PFSK-1 (cell line): ENCODE measurements at regions not wholly inside any gene's neighbourhood (a gene's known extent, or its start where the extent isn't known, plus 50 kb on each side); places are given as distances from the start of the nearest gene placed in this dataset.

Experiments
- POLR2AphosphoS5 ChIP-seq: IDR thresholded peaks from 2 replicates; pipeline ENCODE4 v1.6.1; 2012; ENCODE audit warnings: low read depth, mild to moderate bottlenecking, control low read depth, low read length, moderate library complexity
- SIN3A ChIP-seq: IDR thresholded peaks from 2 replicates; pipeline ENCODE4 v1.6.1; 2012; ENCODE audit warnings: mild to moderate bottlenecking, low read length, moderate library complexity, borderline replicate concordance; ENCODE audit not compliant: insufficient read depth
- TAF1 ChIP-seq: IDR thresholded peaks from 2 replicates; pipeline ENCODE4 v1.6.1; 2012; ENCODE audit warnings: low read length, control low read depth, borderline replicate concordance; ENCODE audit not compliant: insufficient read depth
- TF ChIP-seq, protein P1 (sequence below), 2 experiments: IDR thresholded peaks; 2 replicates each; pipeline versions ENCODE4 v1.6.1 to v1.8.0; 2011 to 2012; ENCODE audit warnings: low read depth in 2 of 2, low read length in 2 of 2, control low read depth in 1 of 2, inconsistent platforms in 1 of 2, mild to moderate bottlenecking in 1 of 2, moderate library complexity in 1 of 2; ENCODE audit not compliant: insufficient read depth in 1 of 2

DNA sequence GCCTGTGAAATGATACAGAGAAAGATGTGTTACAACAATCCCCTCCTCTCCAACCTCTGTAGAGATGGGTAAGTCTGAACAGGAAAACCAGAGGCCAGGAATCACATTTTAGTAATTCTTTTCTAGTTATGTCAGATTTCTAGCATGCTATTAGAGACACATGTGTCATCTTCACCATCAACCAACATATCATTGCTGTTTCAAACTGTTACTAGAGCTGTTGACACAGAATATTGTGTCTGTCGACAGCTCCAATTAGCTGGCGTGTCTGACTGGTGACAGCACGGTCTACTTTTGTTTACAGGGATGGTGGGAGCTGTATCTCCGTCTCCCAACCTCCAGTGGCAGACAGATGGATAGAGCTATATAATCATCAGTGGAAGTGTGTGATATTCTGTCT lies 393.2 kb downstream of the SOX2 start:
- TF ChIP-seq TAF1, result no peak
- TF ChIP-seq POLR2AphosphoS5, result no peak
- TF ChIP-seq, protein P1, sequence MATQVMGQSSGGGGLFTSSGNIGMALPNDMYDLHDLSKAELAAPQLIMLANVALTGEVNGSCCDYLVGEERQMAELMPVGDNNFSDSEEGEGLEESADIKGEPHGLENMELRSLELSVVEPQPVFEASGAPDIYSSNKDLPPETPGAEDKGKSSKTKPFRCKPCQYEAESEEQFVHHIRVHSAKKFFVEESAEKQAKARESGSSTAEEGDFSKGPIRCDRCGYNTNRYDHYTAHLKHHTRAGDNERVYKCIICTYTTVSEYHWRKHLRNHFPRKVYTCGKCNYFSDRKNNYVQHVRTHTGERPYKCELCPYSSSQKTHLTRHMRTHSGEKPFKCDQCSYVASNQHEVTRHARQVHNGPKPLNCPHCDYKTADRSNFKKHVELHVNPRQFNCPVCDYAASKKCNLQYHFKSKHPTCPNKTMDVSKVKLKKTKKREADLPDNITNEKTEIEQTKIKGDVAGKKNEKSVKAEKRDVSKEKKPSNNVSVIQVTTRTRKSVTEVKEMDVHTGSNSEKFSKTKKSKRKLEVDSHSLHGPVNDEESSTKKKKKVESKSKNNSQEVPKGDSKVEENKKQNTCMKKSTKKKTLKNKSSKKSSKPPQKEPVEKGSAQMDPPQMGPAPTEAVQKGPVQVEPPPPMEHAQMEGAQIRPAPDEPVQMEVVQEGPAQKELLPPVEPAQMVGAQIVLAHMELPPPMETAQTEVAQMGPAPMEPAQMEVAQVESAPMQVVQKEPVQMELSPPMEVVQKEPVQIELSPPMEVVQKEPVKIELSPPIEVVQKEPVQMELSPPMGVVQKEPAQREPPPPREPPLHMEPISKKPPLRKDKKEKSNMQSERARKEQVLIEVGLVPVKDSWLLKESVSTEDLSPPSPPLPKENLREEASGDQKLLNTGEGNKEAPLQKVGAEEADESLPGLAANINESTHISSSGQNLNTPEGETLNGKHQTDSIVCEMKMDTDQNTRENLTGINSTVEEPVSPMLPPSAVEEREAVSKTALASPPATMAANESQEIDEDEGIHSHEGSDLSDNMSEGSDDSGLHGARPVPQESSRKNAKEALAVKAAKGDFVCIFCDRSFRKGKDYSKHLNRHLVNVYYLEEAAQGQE (IDR thresholded peaks at IDR 0.05; ENCODE audit: insufficient read depth in 1 of 2, low read depth in 2 of 2, low read length in 2 of 2), result no peak
- no peak for TF ChIP-seq SIN3A
